Stimulated activated CD8-positive, alpha-beta memory T cell treated with anti-CD3 and anti-CD28 coated beads, Interleukin-4, amount 100 ng/mL, for 4 hours (primary cell): ENCODE measurements at regions not wholly inside any gene's neighbourhood (a gene's known extent, or its start where the extent isn't known, plus 50 kb on each side); places are given as distances from the start of the nearest gene placed in this dataset.
"Not testable (repeated sequence)": the region's sequence is repeated elsewhere in the genome, so short reads cannot be mapped to it uniquely, and the experiment has no call there.

Source experiments
- DNase-seq, 2 donors: peaks; one replicate each; pipeline ENCODE4 v3.0.0-alpha.2; 2020; ENCODE audit warnings: low read depth in 2 of 2, low spot score in 1 of 2

GRCh38 chr2:219830353-219830738 is 202.9 kb downstream of the SLC4A3 start:
- DNase-seq, result no peak

- DNase-seq, result no peak
Observed at GRCh38 chr2:219831957-219832356, 204.5 kb downstream of the SLC4A3 start.

- no peak for DNase-seq
Observed at GRCh38 chr2:219832904-219833303, 205.5 kb downstream of the SLC4A3 start.

- DNase-seq, result no peak
Observed at GRCh38 chr2:219835493-219835892, 208.1 kb downstream of the SLC4A3 start.

- DNase-seq, result no peak
Observed at GRCh38 chr2:219836647-219837177, 209.3 kb downstream of the SLC4A3 start.

- no peak for DNase-seq
Observed at GRCh38 chr2:219844401-219845091, 217.1 kb downstream of the SLC4A3 start.

GRCh38 chr2:219848882-219849281 is 221.5 kb downstream of the SLC4A3 start:
- DNase-seq, result no peak

- no peak for DNase-seq
Observed at GRCh38 chr2:219851169-219851568, 223.7 kb downstream of the SLC4A3 start.

- DNase-seq, result no peak
Observed at GRCh38 chr2:219851801-219852481, 224.5 kb downstream of the SLC4A3 start.

GRCh38 chr2:219852626-219853025 is 225.2 kb downstream of the SLC4A3 start:
- DNase-seq, result no peak

GRCh38 chr2:219856602-219857001 is 229.2 kb downstream of the SLC4A3 start:
- no peak for DNase-seq

GRCh38 chr2:219857751-219858150 is 230.3 kb downstream of the SLC4A3 start:
- DNase-seq, result no peak

GRCh38 chr2:219861307-219861706 is 233.9 kb downstream of the SLC4A3 start:
- DNase-seq, result no peak

- no peak for DNase-seq
Observed at GRCh38 chr2:219864154-219864553, 236.7 kb downstream of the SLC4A3 start.

- no peak for DNase-seq
Observed at GRCh38 chr2:219868635-219869034, 241.2 kb downstream of the SLC4A3 start.

- no peak for DNase-seq
Observed at GRCh38 chr2:219870041-219870440, 242.6 kb downstream of the SLC4A3 start.

GRCh38 chr2:219871351-219871750 is 243.9 kb downstream of the SLC4A3 start:
- no peak for DNase-seq

GRCh38 chr2:219875036-219875435 is 247.6 kb downstream of the SLC4A3 start:
- DNase-seq, result no peak

- DNase-seq, result not testable (repeated sequence)
Observed at GRCh38 chr2:219875986-219876385, 248.6 kb downstream of the SLC4A3 start.

- no peak for DNase-seq
Observed at GRCh38 chr2:219876931-219877330, 249.5 kb downstream of the SLC4A3 start.

- DNase-seq, result no peak
Observed at GRCh38 chr2:219877728-219878127, 250.3 kb downstream of the SLC4A3 start.

- DNase-seq, result no peak
Observed at GRCh38 chr2:219878516-219878915, 251.1 kb downstream of the SLC4A3 start.

- DNase-seq, result no peak
Observed at GRCh38 chr2:219881851-219882250, 254.4 kb downstream of the SLC4A3 start.
